ENCODE measurements at regions not wholly inside any gene's neighbourhood (a gene's known extent, or its start where the extent isn't known, plus 50 kb on each side); places are given as distances from the start of the nearest gene placed in this dataset.

- no peak for DNase-seq
Observed at GRCh38 chr4:81921751-81922159, 450.0 kb upstream of the RASGEF1B start.

- DNase-seq = no peak
Observed at GRCh38 chr4:81919810-81920209, 448.1 kb upstream of the RASGEF1B start.

DNA sequence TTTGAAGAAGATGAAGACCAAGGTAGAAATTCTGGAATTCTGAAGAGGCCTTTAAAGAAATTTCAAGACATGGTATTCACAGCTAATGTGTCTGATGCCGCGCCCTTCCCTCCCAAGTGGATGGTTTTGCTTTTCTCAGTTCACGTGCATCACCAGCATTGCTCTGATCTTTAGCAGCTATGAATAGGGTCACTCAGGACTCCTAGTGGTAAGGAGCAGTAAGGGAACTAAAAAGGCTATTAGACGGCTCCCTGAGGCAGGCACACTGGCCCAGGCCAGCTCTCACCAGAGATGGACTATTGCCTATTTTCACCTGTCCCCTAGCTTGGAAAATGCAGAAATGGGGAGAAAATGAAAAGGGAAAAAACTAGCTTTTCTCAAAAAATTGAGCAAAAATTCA lies 447.5 kb upstream of the RASGEF1B start:
- DNase-seq = no peak

DNA sequence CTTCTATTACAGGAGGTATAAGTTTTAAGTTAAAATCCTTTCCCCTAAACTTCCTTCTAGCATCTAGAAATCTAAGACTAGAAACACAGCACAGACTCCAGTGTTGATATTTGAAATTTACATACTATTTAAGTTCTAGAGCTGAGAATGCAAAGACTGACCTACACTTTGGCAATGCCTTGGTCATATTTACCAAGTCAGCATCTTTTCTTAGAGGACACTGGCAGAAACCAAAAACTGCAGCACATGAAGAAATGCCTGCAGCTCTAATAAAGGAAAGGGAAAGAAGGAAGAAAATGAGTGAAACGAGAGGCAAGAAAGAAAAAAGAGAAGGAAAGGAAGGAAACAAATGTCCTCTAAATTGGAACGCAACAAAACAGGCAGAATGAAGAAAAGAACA lies 443.7 kb upstream of the RASGEF1B start:
- DNase-seq = no peak

DNA sequence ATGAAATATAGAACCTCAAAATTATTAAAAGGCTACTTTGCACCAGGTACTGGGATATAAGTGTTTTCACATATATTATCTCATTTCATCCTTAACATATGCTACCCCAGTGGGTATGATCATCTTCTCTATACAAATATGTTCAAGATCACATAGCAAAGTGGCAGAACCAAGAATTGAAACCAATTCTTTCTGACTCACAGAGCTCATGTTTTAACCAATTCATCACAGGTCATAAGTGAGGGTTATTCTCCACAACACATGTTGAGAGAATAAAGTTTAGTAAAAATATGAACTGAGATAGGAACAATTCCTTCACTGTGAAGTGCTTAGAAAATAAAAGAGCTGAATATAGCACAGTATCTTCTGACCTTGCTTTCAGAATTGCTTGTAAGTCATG lies 442.9 kb upstream of the RASGEF1B start:
- DNase-seq = no peak

DNA sequence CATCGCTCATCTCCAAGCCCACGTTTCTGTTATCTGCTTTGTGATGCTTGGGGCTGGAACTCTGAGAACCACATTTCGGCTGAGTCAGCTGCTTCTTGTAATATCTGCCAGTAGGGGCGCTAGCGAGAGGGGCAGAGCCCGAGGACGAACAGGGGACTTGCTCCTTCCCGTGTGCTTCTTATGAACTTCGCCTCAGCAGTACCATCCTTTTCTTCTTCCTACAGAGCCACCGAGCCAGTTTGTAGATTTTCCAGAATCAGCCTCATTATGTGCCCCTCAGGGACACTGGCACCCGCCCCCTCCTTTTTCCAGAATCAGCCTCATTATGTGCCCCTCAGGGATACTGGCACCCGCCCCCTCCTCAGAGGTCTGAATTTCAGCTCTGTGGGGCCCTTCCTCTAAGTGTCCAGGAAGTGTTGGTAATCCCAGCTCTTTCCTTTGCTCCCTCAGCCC lies 441.7 kb upstream of the RASGEF1B start:
- peak; percentile 48 for DNase-seq

DNA sequence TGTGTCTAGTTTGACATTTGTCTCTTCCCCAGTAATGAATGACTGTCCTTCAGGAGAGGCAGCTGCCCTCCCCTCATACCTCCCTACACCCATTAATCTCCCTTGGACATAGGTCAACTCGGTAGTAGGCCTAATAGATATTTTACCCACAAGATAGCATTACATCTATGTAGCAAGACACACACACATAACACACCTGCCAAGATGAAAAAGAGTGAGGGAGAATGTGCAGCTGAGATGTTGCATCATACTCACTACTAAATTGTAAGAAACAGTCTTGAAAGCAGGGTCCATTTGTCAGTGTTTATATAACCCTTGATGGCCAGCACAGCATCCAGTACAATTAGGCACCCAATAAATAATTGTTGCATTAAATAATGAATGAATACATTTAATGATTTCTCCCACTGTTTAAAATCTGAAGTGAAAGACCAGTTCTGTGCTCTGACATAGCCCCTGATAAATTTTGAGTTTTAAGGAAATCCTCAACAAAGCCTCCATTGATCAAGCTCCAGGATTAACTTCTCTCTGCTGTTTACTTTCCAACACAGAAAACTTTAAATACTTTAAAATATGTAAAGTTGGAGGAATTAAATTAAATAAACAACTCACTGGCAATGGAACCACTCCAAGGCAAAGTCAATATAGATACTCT lies 440.8 kb upstream of the RASGEF1B start:
- no peak for DNase-seq

DNA sequence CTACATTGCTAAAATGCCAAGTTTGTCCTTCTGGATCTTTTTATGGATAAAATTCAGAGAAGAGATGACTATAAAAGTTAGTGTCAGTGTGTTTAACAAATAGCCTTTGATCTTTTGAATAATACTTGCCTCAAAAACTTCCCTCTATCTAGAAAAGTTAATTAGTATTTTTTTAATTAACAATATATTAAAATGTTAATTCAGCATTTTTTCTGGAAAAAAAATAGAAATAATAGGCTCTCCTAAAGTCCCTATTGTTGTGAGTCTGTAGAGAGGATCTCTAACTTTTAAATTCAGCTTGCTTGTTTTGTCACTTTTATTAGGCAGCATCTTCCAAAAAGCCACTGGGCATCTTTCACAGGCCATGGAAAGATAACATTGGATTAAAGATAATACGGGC lies 435.2 kb upstream of the RASGEF1B start:
- DNase-seq = no peak

GRCh38 chr4:81905971-81906370 lies 434.3 kb upstream of the RASGEF1B start:
- no peak for DNase-seq

DNA sequence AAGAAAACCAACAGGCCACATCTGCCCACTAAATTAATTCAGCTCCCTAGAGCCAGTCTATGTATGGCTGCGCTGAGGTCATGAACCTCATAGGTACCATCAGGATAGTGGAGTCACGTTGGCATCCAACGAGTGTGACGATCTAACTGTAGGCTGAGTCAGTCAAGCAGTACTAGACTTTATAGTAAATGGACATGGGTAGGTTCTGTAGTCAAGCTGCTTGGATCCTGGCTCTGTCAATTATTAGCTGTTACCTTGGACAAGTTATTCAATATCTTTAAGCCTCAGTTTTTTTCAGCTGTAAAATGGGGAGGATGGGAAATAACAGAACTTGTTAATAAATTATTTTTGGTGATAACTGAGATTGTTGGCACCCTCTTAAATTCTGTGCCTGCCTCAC lies 432.4 kb upstream of the RASGEF1B start:
- DNase-seq = no peak

DNA sequence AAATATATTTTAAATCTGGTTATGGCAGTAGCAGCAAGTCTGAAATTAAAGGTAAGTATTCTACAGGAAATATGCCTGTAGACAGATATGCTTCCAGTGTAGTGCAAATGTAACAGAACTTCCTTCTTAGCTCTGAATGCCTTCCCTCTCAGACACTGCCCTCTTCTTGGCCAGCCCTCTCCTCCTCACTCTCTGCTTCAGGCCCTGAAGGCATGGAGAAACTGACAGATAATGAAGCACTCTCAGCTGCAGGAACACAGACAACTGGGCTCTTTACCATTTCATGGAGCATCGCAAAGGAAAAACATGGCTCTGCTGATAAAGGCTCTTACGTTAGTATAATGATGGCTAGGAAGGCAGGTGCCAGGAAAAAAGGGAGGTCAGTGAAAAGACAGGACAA lies 431.5 kb upstream of the RASGEF1B start:
- DNase-seq = no peak

GRCh38 chr4:81898862-81899504 lies 427.3 kb upstream of the RASGEF1B start:
- DNase-seq = no peak

DNA sequence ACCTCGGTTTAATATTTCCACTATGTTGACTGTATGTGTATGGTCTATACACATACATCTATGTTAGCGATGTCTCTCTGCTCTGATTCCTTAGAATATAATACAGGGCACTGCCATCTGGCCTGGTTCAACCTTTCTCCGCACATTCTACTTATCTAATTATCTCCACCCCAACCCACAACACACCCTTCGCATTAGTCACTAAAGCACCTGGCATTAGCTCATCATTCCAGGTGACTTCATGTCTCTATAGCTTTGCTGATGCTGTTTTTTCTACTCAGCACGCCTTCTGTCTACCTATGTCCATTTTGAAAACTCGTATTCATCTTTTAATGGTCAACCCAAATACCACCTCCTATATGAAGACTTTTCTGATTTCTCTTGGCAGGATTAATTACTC lies 425.2 kb upstream of the RASGEF1B start:
- no peak for DNase-seq

DNA sequence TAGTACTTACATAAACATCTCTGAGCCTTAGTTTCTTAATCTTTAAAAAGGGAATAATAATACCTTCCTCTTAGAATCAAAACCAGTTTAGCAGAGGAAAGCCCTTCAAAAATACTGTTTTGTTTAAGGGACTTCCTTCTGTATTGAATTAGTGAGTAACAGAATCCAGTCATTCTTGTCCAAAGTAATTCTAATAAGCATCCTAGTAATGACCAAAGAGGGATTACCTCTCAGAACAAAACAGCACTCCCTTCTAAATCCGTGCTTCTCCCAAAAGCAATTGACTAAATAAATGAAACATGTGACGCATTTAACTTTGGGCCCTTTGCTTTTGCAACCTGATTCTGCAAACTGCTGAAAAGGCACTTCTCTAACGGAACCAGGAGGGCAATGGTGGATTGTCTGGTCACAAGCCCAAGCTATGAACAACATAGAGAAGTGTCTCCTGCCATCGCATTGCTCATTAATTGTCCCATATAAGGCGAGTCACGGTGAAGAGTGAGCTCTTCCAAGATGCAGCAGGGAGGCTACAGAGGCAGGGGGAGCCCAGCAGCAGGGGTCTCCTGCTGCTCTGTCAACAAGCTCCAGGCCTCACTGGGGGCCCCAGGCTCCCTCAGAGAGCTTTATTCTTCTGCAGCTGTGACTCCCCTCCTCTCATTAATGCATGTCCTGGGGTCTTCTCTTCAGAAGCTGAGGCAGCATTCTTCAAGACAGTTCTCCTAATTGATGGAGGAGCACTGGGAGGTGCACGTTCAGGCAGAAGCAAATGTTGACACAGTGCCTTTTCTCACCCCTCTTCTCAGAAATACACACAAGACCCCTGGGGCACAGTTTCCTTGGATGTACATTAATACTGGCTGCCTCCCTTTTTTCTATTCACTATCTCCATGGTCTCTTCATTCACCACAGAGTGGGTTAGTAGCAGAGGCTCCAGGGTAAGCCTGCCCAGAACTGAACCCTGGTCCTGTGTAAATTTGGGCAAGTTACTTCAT lies 419.6 kb upstream of the RASGEF1B start:
- DNase-seq = no peak

DNA sequence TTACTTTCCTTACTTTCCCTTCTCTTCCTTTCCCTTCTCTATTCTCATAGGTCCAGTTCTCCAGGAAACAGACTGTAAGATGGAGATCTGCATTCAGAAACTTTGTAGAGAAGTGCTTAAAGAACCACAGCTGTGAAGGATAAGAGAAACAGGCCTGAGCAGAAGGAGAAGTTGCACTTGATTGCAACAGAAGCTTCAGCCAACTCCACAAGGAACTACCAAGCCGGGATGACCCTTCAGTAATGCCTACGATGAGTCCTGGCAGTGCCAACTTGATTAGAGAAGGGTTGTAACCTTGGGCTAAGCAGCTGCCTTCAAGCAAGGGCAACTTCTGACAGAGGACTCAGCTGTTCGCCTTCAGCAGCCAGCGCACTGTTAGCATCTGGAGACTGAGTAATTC lies 413.3 kb upstream of the RASGEF1B start:
- no peak for DNase-seq

DNA sequence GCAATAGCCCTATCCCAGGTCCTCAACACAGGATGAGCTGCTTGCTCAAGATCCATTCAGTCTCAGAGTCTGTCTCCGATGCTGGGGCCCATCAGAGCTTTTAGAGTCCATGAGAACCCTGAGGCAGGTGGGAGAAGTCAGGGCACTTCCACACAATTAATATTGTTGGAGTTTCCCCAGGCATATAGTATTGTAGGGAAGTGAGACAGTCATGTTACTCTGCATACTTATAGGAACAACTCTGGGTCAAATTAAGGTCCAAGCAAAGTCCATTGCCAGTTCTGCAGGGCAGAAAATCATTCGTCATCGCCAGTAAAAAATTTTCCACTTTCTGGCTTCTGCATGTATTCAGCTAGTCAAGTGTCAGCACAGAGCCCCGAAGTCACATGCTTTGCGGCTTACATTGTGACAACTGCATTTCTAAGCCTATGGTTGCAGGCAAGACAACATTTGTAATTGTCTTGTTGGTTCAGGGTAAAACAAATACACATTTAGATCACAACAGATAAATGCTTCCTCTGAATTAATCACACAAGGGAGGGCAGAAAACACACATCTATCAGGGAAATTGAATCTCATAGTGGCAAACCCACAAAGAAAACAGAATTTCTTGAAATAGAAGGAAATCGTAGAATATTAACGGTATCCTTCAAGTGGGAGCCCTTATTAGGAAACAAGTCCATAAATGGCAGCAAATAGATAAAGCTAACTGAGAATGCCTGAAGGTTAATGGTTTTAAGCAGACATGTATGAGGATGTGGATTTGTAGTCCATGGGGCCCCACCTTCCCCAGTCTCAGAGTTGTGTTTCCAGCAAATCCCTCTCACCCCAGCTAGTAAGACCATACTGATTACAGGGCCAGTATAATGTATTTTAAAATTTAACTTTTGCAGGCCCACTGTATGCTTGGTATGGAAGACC lies 412.1 kb upstream of the RASGEF1B start:
- no peak for DNase-seq

DNA sequence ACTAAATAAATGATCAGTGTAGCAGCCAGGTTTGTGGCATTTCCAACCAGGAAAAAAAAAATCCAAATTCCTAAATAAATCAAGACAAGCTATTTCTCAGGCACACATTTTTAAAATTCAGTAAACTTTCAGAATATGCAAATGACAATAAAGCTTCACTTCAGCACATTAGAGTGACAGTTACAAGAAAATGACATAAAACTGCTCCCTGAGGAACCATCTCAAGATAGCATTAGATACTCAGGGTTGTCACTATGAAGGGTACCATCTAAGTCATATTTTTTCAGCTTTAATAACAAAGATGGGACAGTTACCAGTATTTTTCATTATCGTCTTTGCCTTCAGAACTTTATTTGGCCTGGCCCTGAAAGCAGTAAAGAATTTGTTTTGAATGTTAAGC lies 411.3 kb upstream of the RASGEF1B start:
- DNase-seq = no peak

- no peak for DNase-seq
Observed at GRCh38 chr4:81881855-81882621, 410.3 kb upstream of the RASGEF1B start.

DNA sequence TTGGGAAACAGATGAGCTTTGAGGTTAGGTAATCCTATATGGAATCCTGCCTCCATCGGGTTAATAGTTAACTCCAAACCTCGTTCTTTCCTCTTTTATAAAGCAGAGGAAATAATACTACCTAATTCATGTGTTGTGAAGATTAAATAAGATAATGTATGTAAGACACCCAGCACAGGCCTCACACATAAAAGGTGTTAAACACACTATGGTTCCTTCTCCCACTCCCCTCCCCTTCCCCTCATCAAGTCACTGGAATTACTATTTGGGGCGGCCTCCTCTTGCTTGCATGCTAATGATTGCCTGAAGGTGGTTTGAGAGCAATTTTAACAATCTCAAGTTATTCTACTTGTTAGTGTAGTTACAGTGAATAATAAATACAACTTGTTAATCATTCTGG lies 404.4 kb upstream of the RASGEF1B start:
- DNase-seq = no peak

DNA sequence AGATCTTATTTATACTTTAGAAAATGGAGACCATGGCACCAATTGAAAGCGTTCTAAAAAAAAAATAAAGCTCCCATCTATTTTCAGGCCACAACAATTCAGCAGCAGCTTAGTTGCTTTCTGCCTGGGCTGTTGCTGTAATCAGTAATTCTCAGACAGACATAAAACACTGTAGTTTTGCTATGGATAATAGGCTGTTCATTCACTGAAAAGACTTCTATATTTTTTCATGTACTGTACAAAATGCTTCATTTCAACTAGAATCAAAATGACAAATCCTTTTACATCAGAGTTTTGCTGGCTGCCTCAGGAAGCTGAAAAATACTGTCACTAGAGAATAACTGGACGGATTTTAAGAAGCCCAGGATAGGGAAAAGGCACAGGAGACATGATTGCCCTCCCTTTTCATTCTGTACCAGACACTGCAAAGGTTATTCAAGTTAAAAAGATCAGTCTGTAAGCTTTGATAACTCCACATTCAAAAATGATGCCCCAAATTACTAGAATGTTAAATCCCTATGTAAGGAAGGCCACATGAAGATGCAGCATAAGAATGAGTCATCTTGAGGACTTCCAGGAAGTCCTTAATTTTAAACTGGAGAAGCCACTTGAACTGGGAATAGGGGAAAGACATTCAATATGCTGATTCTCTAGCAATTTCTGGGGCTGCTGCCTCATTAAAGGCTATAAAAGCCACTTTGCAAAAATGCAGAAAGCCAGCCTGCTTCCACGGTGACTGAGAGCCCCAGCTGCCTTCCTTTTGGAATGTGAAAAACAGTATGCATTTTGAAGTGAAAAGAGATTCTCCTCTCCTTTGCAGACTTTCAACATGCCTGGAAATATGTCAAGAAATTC lies 403.2 kb upstream of the RASGEF1B start:
- no peak for DNase-seq

DNA sequence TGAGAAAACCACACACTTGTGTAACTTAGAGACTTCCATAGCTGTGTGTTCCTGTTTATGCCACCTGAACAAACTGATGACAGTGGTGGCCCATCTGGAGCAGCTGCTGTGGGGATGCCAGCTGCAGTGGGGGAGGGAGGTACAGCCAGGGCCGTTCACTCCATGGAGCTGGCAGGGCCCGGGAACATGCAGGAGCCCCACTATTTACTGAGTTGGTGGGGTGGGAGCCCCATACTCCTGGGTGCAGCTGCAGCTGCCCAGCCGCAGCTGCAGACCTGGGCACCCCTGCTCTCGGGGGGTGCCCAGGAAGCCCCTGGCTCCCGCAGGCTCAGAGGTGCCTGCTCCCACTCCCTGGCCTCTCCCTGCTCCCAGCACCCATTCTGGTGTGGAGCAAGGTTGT lies 398.6 kb upstream of the RASGEF1B start:
- DNase-seq = no peak

Measured in fibroblast of skin of right quadriceps (primary cell).